ELR (cell line): ENCODE measurements at regions not wholly inside any gene's neighbourhood (a gene's known extent, or its start where the extent isn't known, plus 50 kb on each side); places are given as distances from the start of the nearest gene placed in this dataset.

Experiments
- DNase-seq: peaks from one replicate; pipeline ENCODE4 v3.0.0-alpha.2; 2015; ENCODE audit warnings: low read depth

DNA sequence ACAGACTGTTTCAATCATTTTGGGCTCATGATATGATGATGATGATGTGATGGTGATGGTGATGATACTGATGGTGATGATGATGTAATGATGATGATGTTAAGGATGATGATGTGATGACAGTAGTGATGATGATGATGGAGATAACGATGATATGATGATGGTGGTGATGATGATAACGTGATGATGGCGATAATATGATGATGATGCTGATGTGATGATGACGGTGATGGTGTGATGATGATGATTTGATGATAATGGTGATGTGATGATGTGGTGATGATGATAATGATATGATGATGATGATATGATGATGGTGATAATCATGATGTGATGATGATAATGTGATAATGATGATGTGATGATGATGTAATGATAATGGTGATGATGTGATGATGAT is 612.6 kb downstream of the AACS start:
- no peak for DNase-seq

DNA sequence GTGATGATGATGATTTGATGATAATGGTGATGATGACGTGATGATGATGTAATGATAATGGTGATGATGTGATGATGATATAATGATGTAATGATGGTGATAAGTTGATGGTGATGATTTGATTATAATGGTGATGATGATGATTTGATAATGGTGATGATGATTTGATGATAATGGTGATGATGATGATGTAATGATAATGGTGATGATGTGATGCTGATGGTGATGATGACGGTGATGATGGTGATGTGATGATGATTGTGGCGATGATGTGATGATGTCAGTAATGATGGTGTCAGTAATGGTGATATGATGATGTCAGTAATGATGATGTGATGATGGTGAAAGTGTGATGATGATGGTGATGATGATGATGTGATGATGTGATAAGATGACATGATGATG is 613.4 kb downstream of the AACS start:
- DNase-seq = no peak

DNA sequence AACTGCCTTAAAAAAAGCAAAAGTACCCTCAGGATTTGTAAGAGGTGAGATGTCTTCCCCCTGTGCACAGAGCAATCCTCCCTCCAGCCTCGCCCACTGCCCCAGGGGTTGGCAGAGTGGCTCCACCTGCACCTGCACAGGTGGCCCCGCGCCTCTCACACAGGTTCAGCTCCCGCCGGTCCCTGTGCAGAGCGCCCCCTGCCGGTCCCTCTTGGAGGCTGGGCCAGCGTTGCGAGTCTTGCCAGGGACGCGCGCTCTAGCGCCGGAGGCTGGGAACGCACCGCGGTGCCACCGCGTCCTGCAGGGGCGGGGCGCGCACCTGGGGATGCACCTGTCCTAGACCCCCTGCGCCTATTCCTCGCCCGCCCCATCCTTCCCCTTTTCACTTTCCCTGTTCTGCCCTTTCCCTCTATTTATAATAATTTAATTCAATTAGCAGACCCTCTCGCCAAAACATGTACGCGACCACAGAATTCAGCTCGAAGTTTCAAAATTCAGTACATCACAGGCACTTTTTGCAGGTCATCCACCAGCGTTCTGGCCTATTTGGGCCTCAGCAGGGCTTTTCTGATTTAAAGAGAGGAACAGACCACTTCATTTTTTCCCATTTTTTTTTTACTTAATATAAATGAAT is 618.6 kb downstream of the AACS start:
- no peak for DNase-seq

DNA sequence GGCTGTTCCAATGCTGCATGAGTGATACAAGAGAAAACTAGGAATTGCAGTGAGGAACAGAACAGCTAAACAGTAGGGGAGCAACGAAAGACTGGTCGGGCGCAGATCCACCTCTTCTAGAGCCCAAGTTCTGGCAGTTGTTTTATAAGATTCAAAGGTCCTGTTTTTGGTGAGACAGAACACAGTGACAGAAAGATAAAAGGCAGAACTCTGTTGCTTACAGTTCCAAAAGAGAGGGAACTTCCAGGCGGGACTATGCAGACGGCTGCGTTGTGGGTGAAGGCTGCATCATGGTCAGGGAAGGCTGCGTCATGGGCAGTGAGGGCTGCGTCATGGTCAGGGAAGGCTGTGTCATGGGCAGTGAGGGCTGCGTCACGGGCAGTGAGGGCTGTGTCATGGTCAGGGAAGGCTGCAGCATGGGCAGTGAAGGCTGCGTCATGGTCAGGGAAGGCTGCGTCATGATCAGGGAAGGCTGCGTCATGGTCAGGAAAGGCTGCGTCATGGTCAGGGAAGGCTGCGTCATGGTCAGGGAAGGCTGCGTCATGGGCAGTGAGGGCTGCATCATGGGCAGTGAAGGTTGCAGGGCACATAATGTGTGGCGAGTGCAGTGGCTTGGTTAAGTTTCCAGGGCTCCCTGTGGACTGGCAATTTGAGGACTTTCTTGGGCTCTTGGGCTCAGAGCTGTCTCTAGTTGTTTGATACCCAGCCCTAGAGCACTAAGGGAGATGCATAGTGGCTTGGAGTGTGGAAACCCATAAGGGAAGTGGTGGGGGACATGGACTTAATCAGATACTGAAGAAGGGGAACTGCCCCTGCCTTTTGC is 619.9 kb downstream of the AACS start:
- DNase-seq = no peak

DNA sequence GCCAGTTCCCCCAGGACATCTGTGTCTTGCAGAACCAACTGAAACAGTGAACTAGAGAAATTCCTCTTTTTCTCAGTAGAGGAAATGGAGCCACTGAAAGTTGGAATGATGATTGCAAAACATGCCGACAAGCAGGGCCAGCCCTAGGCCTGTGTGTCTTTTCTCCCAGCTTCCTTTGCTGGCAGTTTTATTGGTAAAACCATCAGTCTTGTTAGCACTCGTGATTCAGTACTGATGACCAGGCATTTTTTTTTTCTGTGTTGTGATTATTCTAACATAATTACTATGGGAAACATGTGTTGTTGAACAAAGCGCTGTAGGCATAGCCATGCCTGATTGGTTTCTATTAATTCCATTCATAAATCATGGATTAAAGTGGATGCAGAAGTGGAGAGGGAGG is 620.7 kb downstream of the AACS start:
- DNase-seq = no peak

DNA sequence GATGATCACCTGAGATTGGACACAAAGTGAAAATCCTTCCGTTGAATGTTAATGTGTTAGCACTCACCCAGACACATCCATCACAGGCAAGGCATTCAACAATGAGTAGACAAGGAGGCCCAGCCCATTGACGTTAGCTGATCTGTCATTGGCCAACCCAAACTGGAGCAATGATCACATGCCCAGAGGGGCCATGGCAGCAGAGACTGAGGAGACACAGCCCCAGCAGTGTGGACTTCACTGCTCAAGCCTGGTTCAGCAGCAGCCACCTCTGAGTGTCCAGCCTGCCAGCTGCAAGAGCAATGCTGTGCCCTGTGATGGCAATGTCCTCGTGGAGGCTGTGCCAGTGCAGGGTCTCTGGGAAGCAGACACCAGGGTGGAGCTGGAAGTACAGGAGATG is 622.2 kb downstream of the AACS start:
- no peak for DNase-seq

DNA sequence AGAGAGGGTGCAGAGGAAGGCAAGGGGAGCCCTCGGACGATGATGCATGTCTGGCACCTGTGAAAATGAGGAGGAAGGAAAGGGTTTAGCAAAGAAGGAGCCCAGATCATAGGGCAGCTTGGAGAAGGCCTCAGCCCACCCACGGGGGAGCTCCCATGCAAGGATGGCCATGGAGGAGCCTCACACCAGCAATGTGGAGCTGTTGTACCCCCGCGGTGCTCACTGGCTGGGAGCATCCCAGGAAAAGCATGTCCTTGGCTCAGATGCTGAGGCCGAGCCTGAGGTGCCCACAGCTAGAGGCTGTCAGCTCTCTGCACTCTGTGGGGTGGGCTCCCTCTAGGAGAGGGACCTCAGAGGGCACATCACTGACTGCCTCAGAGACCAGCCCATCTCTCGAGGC is 622.6 kb downstream of the AACS start:
- no peak for DNase-seq

DNA sequence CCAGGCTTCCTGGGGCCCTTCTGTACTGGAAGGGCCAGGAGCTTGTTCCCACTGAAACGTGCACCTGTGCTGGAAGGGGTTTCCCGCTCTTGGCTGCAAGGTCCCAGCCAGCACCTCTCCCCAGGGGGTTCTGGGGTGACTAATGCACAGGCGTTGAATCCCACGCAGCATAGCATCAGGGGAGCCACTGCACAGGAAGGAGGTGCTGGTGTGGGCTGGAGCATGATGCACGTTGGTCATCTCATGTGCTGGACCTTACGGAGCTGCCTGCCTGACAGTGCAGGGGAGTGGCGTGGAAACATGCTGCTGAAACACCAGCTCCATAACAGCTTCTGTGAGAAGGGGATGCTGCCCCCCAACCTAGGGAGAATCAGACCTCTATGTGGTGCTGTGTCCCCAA is 623.0 kb downstream of the AACS start:
- DNase-seq = no peak

DNA sequence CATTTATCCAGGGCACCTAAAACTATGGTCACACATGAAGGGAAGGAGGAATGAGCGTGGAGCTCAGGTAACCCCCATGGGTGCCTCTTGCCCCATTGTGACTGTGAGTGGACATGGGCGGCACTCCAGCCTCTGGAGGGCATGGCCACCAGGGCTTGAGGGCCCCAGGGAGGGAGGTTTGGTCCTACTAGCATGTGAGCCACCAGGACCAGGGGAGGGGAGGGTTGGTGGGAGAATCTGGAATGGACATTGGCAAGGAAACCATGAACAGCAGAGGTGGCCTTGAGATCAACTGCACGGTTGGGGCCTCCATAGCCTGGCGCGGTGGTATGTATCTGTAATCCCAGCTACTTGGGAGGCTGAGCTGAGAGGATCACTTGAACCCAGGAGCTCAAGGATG is 623.6 kb downstream of the AACS start:
- DNase-seq = no peak

DNA sequence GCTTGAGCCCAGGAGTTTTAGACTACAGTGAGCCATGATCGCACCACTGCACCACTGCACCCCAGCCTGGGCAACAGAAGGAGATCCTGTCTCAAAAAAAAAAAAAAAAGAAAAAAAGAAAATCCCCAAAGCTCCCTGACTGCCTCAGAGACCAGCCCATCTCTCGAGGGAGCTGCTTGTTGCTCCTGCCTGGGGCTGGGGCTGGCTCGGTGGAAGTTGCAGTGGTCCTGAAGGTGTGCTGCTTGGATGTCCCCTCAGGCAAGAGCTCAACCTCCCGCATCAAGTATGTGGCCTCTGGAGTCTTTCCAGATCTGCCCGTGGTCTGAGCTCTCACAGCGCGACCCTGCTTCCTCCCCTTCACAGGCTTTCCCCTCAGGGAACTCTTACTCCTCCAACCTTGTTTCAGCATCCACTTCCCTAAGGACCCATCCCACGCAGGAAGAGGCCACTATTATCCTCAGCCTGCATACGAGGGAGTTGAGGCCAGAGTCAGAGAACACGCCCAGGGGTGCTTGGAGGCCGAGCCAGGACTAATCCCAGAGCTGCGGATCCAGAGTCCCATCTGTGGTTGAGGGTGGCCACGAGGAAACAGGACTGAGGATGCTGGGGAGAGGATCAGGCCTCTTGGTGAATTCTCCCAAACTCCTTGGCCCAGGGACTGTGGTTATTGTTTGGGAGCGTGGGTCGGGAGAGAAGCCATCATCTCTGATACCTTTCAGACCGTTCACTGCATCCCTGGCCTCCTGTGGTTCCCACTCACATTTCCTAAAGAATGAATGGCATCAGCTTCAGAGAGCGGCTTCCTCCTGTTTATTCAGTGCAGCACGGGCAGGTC is 624.6 kb downstream of the AACS start:
- no peak for DNase-seq

DNA sequence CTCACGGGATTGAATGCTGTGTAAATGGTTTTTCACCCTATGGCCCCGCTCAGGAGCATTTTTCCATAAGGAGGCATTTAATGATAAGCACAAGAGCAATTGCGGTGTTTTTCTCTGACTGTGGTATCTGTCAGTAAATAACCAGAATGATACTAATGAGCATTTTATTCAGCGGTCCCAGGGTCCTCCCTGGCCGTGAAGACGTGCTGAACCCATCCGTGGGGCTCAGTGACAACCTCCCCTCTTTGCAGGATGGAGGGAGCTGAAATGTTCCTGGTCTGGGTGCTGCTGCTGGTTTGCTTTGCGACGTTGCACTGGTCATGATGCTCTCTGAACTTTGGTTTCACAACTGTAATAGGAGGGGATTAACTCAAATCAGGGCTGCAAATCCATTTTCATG is 625.6 kb downstream of the AACS start:
- no peak for DNase-seq

DNA sequence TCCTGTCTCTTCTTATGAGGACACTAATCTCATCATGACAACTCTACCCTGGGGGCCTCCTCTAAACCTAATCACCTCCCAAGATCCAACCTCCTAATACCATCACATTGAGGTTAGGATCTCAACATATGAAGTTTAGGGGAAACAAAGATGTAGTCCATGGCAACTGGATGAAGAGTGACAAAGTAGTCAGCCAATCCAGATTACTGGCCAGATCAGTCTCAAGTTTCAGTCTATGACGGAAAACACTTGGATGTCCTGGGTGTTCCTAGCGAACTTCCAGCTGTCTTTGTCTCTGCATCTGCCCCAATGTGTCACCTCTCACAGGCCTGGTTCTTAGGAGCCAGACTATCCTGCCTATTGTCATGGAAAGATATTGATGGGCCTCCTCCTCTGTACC is 630.8 kb downstream of the AACS start:
- DNase-seq = no peak

DNA sequence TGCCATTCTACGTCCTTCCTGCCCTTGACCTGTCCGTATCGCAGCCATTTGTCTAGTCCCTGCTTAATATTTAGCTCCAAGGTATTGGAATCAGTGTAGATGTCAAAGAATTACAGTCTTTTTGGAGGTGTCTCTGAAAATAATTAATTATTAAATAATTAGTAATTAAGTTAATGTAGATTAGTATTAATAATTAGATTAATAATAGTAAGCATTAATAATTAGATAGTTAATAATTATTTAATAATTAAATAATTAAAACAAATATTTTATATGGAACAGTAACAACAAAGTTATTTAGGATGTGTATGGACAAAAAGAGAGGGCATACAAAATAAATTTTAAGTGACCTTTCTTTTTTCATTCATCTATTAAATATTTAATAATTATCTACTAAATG is 639.6 kb downstream of the AACS start:
- DNase-seq = no peak

DNA sequence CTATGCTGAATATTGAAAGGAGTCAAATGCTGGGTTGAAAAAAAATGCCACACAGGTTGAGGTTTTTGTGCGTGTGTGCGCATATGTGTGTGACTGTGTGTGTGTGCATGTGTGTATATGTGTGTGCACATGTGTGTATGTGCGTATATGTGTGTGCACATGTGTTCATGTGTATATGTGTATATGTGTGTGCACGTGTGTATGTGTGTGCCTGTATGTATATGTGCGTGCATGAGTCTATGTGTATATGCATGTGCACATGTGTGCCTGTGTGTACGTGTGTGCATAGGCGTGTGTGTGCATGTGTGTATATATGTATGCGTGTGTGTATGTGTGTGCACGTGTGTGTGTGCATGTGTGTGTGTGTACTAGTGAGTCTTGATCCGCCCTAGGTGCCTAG is 655.7 kb downstream of the AACS start:
- DNase-seq = no peak

DNA sequence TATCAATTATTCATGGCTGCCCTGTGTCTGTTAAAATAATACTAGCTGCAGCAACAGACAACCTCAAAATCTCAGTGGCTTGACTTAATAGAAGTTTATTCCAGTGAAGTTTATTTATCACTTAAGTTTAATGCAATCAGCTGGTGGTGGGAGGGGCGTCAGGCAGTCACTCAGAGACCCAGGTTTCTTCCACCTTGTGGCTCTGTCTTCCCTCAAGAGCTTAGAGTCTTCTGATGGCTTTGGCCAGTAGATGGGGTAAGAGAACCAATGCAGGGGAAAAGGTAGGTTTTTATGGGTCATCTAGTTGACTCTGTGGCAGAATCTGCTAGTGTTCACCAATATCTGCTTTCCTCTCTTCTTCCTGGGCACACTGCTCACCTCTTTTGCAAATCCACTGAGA is 668.9 kb downstream of the AACS start:
- DNase-seq = no peak

DNA sequence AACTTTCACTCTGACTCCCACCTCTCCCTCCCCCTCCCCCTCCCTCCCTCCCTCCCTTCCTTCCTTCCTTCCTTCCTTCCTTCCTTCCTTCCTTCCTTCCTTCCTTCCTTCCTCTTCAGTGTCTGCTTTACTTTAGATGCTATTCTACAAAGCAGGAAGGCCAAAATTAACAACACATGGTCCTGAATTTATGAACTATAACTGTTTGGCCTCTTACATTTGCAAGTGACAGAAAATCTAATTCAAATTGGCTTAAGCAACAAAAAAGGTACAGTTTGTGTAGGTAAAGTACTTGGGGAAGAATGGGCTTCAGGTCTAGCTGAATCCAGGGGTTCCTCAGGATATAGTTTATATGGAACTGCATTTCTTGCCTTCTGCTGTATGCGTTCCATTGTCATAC is 673.0 kb downstream of the AACS start:
- DNase-seq = no peak

DNA sequence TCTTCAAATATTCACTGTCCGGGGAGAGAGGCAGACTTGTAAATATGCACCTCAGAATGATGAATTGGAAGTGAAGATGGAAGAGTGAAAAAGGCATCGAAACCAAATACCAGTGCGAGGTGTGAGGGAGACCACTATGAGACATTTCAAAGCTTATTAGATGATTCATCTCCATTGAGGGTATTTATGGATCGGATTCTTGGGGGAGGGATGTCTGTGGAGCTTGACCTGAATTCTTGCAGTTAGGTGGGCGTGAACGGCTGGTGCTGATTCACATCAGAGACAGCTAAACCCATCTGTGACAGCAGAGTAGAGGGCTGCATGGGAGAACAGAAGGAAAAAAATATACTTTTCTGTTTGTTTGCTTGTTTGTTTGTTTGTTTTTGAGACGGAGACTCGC is 677.2 kb downstream of the AACS start:
- DNase-seq = no peak

DNA sequence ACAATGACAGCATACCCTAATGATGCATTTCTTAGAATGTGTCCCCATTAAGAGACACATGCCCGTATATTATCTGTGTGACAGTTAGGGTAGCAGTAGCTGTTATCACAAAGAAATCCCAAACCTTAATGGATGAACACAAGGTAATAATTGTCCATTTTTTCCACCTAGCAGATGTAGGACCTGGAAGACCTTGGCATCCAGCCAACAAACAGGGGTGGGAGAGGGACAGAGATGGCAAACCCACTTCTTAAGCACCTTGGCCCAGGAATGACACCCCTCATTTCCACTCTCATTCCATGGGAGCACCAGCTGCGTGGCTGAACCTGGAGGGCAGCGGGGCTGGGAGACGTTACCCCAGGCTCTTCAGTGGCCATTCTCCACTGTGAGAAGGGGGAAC is 679.0 kb downstream of the AACS start:
- DNase-seq = no peak

DNA sequence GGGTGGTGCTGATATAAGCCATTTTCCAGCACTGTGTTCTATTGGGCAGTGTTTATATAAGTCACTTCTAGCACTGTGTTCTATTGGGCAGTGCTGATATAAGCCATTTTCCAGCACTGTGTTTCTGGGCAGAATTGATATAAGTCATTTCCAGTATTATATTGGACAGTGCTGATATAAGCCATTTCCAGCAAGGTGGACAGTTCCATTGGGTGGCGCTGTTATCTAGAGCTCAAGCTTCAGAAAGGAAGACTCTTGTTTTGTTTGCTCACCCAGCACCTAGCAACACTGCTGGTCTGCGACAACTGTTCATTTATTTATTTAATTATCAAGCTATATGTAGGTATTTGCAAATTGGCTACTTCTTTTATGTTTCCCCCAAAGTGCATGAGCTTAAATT is 690.3 kb downstream of the AACS start:
- no peak for DNase-seq

DNA sequence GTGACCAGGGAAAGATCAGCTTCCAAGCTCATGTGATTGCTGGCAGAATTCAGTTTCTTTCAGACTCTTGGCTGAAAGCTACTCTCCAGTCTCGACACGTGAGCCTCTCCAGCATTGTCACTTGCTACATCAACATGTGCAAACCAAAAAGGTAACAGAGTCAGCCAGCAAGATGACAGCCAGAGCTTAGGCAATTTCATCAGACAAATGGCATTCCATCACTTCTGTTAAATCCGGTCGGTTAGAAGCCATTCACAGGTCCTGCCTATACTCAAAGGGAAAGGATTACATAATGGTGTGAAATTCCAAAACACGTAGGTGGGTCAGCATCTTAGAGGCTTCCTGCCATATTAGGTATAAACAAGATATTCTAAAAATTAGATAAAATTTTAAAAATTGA is 700.9 kb downstream of the AACS start:
- DNase-seq = no peak

DNA sequence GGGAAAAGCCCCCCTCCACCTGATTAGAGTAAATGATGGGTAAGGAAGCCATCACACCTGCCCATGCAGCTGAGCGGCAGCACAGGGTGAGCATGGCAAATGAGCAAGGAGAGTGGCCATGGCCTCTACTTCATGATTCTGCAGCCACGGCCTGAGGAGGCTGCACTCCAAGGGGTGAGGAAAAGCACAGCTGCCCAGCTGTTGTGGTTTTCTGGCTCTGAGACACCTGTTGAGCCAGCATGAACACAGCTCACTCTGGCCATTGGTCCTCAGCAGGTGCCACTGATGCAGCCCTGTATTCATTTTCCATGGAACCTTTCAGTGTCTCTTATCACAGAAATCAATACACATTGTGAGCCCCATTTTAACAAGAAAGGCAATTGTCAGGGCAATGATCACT is 707.2 kb downstream of the AACS start:
- no peak for DNase-seq

DNA sequence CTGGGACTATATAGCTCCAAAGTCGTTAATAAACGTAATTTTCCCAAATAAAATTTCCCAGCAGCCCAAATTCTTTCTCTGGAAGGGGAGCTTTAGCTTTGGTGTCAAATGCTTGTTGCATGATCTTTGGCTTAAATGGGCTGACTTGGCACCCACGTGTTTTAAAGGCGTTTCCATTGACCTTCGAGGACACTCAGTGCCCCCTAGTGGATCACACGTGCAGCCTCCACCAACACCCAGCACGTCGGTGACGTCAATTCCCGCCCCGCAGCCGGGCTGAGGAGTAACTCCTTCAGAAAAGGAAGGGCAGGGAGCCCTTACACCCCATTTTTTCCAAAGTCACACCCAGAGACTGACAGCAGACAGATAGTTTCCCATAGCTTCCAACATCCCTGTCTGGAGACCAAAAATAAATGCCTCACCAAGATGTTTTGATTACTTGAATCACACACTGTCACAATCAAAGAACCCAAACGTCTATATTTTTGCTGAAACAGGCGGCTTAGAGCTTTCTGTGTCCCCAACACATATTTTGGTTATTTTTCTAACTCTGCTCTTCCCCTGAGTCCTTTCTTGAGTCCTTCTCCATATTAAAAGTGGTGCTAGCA is 707.9 kb downstream of the AACS start:
- DNase-seq = peak; percentile 22

DNA sequence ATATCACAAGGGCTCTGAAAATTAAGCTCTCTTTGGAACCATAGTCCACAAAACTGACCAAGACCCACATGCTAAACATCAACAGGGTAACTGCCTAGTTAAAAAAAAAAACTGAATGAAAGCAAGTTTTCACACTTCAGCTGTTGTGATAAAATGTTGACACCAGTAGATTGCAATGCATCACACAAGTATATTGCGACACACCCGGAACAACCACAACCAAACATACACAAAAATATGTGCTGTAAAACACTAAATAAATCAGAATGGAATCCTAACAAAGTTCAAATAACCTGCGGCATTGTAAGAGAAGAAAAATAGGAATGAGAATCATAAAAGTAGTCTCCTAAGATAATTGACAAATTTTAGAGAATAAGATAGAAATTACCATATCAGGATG is 710.3 kb downstream of the AACS start:
- DNase-seq = no peak
